HL-60 (cell line): ENCODE measurements at regions not wholly inside any gene's neighbourhood (a gene's known extent, or its start where the extent isn't known, plus 50 kb on each side); places are given as distances from the start of the nearest gene placed in this dataset.
A peak's percentile ranks its signal among the peaks of the same experiment; 100 is the strongest.

ENCODE experiments used
- DNase-seq, 2 experiments: peaks; one replicate each; pipeline ENCODE4 v3.0.0-alpha.2; 2010 to 2020; ENCODE audit warnings: low read depth in 1 of 2, low spot score in 1 of 2
- H3K27ac ChIP-seq: fragments of 250-450 bp; sonication (Bioruptor Pico); replicated peaks from 2 replicates; pipeline ENCODE4 v1.5.1; 2020; ENCODE audit warnings: mild to moderate bottlenecking, moderate library complexity
- H3K27me3 ChIP-seq: fragments of 250-450 bp; sonication (Bioruptor Pico); 2 replicates; pipeline ENCODE4 v1.5.1; 2021; ENCODE audit warnings: mild to moderate bottlenecking, moderate library complexity; ENCODE audit not compliant: insufficient read depth, poor library complexity, severe bottlenecking
- H3K4me3 ChIP-seq: replicated peaks from 2 replicates; pipeline ENCODE4 v1.5.1; 2011; ENCODE audit warnings: mild to moderate bottlenecking, control low read depth, low read length; ENCODE audit not compliant: insufficient read depth
- CTCF ChIP-seq: IDR thresholded peaks from one replicate; pipeline ENCODE4 v1.5.1; 2011; ENCODE audit warnings: low read length, control low read depth, inconsistent platforms; ENCODE audit not compliant: insufficient read depth
- GABPA ChIP-seq: IDR thresholded peaks from 2 replicates; pipeline ENCODE4 v1.6.1; 2012; ENCODE audit warnings: low read depth
- POLR2AphosphoS5 ChIP-seq: IDR thresholded peaks from 2 replicates; pipeline ENCODE4 v1.6.1; 2012; ENCODE audit warnings: low read depth
- REST ChIP-seq: IDR thresholded peaks from 2 replicates; pipeline ENCODE4 v1.6.1; 2012; ENCODE audit warnings: low read depth; ENCODE audit not compliant: insufficient replicate concordance
- SPI1 ChIP-seq: IDR thresholded peaks from 2 replicates; pipeline ENCODE4 v1.6.1; 2012; ENCODE audit warnings: low read depth, mild to moderate bottlenecking, borderline replicate concordance

GRCh38 chr5:100479079-100479688 is 56.0 kb upstream of the FAM174A start:
- no peaks in the 10 kb centered on the region for H3K27me3 ChIP-seq
- no peak for TF ChIP-seq POLR2AphosphoS5
- TF ChIP-seq CTCF: no peak
- no peak for TF ChIP-seq SPI1
- TF ChIP-seq REST: no peak
- TF ChIP-seq GABPA: no peak

GRCh38 chr5:100472091-100472490 is 63.1 kb upstream of the FAM174A start:
- H3K27me3 ChIP-seq: no peaks in the 10 kb centered on the region
- no peak overlapping the region for H3K27ac ChIP-seq
- DNase-seq: no peak
- TF ChIP-seq GABPA (no peak), CTCF (no peak), SPI1 (no peak), POLR2AphosphoS5 (no peak)
- H3K4me3 ChIP-seq: no peak overlapping the region

More at GRCh38 chr5:100479079-100479688, 56.0 kb upstream of the FAM174A start:
- Histone ChIP-seq H3K4me3 (no peak overlapping the region), H3K27ac (no peak overlapping the region)
- no peak for DNase-seq

- no peak overlapping the region for H3K4me3 ChIP-seq
- TF ChIP-seq SPI1 (peak; percentile 22; the same call in 1 of the 2 replicates), GABPA (no peak)
- no peak overlapping the region for H3K27ac ChIP-seq
- DNase-seq: no peak
- H3K27me3 ChIP-seq: no peaks in the 10 kb centered on the region
Observed at GRCh38 chr5:100469767-100470166, 65.4 kb upstream of the FAM174A start.

- DNase-seq: no peak
- Histone ChIP-seq H3K27ac (no peak overlapping the region), H3K27me3 (no peaks in the 10 kb centered on the region), H3K4me3 (no peak overlapping the region)
- no peak for TF ChIP-seq GABPA
- TF ChIP-seq CTCF: no peak
- no peak for TF ChIP-seq POLR2AphosphoS5
- no peak for TF ChIP-seq REST
- TF ChIP-seq SPI1: no peak
Observed at GRCh38 chr5:100464418-100464817, 70.8 kb upstream of the FAM174A start.
